ENCODE measurements at regions not wholly inside any gene's neighbourhood (a gene's known extent, or its start where the extent isn't known, plus 50 kb on each side); places are given as distances from the start of the nearest gene placed in this dataset.
"Not testable (repeated sequence)": the region's sequence is repeated elsewhere in the genome, so short reads cannot be mapped to it uniquely, and the experiment has no call there.

DNA sequence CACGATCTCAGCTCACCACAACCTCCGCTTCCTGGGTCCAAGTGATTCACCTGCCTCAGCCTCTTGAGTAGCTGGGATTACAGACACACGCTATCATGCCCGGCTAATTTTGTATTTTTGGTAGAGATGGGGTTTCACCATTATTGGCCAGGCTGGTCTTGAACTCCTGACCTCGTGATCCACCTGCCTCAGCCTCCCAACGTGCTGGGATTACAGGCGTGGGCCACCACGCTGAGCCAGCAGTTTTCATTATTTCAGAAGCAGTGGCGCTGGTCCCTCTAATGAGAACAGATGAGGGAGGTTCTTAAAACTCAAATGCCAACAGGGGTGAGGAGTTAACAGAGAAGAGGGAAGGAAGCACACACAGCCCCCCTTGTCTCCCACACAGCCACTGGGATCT is 98.7 kb downstream of the PTPRS start:
- in situ Hi-C loops (cut with HindIII; ENCODE audit: low sequenced_read_pairs); DNase-seq (ENCODE audit: low spot score): not testable (repeated sequence)

DNA sequence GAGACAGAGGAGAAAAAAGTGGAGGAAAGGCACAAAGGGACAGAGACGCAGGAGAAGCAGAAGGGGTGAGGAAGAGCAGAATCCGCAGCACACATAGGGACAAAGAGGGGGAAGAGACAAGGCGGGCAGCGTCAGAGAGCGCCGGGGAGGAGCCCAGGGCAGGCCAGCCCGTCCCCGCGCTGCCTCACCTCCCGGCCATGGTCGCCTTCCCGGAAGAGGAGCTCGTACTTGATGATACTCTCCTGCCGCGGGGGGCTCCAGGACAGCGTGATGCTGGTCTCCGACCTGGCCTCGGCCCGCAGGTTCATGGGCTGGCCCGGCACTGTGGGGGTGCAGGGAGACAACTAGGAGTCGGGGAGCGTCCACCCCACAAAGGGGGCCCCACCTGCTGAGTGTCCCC is 100.6 kb downstream of the PTPRS start:
- in situ Hi-C loops (cut with HindIII; ENCODE audit: low sequenced_read_pairs), result no loop called here
- no peak for DNase-seq (ENCODE audit: low spot score)

DNA sequence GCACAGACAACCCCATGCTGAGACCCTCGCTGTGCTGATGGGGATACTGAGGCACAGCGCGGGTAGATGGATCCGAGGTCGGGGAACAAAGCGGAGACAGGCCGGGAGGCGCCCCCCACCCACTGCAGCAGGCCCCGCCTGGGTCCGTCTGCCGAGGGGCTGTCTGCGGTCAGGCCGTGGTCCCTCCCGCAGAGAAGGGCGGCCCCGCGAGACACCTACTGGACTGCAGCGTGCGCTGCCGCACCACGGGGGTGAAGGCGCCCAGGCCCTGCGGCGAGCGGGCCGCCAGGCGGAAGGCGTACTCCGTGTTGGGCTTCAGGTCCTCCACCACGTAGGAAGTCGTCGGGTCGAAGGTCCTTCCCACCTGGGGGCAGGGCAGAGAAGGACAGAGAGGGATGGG is 101.9 kb downstream of the PTPRS start:
- in situ Hi-C loops (cut with HindIII; ENCODE audit: low sequenced_read_pairs), result no loop called here
- no peak for DNase-seq (ENCODE audit: low spot score)

DNA sequence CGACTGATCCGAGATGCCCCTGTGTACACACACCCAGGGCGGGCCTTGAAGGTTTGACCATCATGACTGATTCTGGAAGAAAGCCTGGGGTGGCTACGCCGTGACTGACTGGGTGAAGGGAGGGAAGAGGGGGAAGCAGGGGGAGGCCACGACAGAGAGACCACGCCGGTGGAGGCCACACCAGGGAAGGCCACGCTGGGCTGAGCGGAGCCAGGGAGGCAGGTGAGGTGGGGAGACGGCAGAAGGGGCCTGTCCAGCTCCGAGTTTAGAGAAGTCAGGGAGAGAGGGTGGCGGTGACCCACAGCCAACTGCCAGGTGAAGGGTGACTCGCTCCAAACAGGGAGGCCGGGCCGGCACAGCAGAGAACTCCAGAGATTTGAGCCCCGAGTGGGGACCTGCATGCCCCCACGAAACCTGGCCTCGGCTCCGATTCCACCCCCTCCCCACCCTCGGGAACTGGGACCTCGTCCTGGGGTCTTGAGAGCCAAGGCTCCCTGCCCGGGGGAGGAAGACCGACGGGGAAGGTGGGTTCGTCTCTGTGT is 102.6 kb downstream of the PTPRS start:
- no peak for DNase-seq (ENCODE audit: low spot score)
- in situ Hi-C loops (cut with HindIII; ENCODE audit: low sequenced_read_pairs), result no loop called here

DNA sequence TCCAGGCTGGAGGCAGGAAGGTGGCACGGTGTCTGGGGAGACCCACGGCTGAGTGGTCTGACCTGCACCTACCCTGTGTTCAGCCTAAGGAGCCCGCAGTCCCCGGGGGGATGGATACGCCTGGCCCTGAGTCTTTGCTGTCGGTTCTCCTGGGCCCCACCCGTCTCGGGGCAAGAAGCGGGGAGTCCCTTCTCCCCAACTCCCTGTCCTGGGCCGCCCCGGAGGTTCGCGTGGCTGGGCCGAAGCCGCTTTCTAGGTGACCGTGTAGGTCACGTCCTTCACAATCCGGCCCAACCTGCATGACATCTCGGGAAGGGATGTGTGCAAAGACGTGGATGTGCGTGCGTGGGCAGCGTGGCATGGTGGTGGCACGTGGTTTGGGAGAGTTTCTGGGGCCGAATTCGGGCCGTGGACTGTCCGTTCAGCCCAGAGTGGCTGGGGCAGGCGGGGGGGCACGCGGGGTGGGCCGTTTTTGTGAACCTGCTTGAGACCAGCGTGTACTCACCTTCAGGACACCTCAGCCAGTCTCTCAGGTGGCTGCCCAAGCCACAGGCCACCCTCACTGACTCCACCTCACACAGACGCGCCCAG is 103.3 kb downstream of the PTPRS start:
- DNase-seq (ENCODE audit: low spot score), result no peak
- in situ Hi-C loops (cut with HindIII; ENCODE audit: low sequenced_read_pairs), result no loop called here

DNA sequence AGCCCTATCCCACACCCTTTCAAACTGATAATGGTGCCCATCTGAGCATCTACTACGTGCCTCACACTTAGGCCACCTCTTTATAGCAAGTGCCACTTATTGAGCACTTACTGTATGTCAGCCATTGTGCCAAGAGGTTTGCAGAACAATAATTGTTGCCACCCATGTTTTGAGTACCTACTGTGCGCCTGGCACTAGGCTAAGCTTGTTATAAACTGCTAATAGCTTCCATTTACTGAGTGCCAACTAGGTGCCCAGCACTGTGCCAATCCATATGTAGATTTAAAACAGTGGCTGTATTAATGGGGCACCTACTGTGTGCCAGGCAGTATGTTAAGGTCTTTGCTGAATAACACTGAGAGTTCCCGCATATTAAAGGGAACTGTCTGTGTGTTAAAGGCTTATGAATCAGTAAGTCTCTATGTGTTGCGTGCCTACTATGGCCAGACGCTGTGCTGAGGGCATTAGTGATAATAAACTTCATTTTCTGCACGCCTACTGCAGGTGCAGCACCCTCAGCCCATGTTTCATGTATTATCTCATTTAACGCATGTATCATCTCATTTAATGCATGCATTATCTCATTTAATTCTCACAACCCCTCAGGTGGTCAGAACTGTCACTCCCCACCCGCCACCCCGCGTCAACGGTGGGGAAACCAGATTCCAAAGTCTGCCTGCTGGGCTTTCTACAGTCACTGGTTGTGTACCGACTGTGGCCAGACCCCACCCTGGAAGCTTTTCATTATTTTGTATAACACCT is 105.0 kb downstream of the PTPRS start:
- in situ Hi-C loops (cut with HindIII; ENCODE audit: low sequenced_read_pairs), result no loop called here
- no peak for DNase-seq (ENCODE audit: low spot score)

DNA sequence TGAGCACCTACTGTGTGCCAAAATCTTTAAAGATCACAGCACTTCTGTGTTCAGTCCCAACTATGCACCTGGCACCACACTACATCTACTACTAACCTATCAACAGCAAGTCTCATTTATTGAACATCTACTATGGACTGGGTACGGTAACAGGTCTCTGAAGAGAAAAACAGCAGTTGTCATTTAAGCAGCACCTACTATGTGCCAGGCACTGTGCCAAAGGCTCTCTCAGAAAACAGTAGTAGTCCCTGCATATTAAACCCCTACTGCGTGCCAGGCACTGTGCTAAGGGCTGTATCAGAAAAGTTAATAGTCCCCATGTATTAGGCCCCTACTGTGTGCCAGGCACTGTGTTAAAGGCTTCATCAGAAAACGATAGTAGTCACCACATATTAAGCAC is 106.2 kb downstream of the PTPRS start:
- in situ Hi-C loops (cut with HindIII; ENCODE audit: low sequenced_read_pairs), result no loop called here
- no peak for DNase-seq (ENCODE audit: low spot score)

DNA sequence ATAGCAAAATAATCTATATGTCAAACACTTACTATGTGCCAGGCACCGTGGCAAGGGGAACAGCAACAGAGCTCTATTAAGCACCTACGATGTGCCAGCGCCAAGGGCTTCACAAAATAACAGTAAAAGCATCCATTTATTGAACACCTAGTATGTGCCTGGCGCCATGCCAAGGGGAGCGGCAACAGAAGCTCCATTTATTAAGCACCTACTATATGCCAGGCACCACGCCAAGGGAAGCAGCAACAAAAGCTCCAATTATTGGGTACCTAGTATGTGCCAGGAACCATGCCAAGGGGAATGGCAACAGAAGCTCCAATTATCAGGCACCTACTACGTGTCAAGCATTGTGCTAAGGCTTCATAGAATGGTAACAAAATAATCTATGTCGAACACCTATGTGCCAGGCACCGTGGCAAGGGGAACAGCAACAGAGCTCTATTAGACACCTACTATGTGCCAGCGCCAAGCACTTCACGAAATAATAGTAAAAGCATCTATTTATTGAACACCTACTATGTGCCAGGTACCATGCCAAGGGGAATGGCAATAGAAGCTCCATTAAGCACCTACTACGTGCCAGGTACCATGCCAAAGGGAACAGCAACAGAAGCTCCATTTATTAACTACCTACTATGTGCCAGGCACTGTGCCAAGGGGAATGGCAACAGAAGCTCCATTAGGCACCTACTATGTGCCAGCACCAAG is 107.7 kb downstream of the PTPRS start:
- in situ Hi-C loops (cut with HindIII; ENCODE audit: low sequenced_read_pairs), result no loop called here
- peak; percentile 7 for DNase-seq (ENCODE audit: low spot score)

DNA sequence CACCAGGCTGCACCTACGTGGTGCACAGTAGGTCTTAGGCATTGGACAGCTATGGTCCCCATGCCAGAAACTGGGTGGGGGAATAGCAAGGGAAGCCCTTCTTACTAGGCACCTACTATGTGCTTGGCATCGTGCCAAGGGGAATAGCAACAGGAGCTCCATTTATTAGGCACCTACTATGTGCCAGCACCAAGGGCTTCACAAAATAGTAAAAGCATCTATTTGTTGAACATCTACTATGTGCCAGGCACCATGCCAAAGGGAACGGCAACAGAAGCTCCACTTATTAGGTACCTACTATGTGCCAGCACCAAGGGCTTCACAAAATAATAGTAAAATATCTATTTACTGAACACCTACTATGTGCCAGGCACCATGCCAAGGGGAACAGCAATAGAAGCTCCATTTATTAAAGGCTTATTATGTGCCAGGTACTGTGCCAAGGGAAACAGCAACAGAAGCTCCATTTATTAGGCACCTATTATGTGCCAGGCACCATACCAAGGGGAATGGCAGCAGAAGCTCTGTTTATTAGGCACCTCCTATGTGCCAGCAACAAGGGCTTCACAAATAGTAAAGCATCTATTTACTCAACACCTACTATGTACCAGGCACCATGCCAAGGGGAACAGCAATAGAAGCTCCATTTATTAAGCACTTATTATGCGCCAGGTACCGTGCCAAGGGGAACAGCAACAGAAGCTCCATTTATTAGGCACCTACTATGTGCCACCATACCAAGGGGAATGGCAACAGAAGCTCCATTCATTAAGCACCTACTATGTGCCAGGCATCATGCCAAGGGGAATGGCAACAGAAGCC is 108.5 kb downstream of the PTPRS start:
- no peak for DNase-seq (ENCODE audit: low spot score)
- in situ Hi-C loops (cut with HindIII; ENCODE audit: low sequenced_read_pairs), result no loop called here

DNA sequence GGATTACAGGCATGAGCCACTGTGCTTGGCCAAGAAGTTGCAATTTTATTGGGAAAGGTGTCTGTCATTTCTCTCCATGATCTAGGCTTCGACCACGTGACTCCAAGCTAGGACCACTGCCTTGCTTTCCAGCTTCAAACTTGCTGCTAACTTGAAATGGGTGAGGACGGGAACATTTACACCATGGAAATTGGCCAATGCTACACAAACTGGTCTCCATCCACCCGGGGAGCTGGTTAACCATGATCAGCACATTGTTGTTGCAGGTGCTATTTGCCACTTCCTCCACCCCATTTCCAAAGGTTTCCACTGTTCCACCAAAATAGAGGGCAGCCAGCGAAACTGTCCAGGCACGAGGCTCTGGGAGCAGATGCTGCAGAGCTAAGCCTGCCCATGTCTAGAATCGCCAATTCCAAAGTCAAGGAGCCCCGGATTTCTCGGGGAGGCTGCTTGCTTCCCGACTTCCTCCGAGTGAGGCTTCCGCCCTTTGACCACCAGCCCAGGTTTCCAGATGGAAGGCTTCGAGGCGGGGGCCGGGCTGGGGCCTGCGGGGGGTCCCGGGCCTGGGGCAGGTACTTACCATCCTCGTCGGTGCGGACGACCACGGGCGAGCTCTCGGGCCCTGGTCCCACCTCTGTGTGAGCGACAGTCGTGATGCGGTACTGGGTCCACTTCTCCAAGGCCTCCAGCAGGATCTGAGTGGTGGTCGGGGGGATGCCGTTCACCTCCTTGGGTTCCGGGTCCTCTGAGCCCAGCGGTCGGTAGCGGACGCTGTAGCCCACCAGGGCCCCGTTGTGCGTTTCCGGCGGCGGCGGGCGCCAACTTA is 109.7 kb downstream of the PTPRS start:
- in situ Hi-C loops (cut with HindIII; ENCODE audit: low sequenced_read_pairs), result no loop called here
- DNase-seq (ENCODE audit: low spot score), result no peak

DNA sequence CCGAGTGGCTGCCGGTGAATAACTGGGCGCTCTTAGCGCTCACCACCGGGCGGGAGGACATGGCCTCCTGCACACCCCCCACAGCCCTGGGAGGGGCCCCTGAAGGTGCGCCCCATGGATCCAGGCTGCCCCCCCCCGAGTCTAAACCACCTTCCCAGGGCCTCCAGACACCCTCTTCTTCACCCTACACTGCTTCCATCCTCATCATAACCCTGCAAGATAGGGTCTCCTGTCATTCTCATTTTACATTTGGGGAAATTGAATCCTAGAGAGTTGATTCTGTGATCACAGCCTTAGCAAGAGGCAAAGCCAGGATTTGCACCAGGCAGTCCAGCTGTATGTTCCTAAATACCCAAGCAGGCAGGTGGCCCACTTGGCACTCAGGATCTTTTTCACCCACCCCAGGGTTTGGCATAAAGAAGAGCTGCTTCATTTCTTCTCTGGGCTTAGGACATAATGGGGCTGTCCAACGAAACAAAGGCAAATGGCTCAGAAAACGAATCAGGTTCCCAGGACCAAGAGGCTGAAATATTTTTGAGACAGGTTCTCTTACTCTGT is 110.8 kb downstream of the PTPRS start:
- in situ Hi-C loops (cut with HindIII; ENCODE audit: low sequenced_read_pairs), result no loop called here

DNA sequence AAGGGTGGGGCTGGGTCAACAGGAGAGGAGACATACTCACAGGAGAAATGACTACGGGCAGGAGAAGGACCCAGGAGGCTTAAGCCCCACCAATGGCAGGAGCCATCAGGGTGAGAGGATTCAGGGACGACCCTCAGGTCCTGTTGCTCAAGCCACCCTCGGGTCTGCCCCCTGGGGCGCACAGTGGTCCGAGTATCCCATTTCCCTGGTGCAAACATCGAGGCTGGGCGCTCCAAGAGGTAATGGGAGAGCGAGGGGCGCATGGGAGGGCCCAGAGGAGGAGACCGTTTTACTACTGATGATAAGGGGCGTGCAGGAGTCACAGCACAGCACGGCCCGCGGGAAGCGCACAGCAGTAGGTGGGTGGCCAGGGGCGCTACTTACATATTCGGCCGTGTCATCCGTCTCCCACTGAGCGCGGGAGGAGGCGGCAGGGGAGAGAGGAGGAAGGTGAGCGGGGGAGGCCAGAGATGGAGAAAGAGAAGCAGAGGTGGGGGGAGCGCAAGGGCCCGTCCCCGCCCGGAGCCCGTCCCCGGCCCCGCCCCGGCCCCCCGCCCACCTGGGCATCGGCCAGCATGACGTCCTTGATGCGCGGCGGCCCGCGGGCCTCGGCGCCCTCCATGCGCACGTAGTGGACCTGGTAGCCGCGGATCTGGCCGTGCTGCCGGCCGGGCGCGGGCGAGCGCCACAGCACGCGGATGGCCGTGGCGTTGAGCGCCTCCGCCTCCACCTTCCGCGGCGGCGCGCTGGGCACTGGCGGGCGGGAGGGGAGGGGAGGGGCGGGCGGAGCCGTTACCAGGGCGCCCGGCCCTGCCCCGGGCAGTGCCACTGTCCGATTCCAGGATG is 111.5 kb downstream of the PTPRS start:
- in situ Hi-C loops (cut with HindIII; ENCODE audit: low sequenced_read_pairs), result no loop called here
- no peak for DNase-seq (ENCODE audit: low spot score)

More for the DNA sequence above, 110.8 kb downstream of the PTPRS start:
- DNase-seq (ENCODE audit: low spot score), result no peak

DNA sequence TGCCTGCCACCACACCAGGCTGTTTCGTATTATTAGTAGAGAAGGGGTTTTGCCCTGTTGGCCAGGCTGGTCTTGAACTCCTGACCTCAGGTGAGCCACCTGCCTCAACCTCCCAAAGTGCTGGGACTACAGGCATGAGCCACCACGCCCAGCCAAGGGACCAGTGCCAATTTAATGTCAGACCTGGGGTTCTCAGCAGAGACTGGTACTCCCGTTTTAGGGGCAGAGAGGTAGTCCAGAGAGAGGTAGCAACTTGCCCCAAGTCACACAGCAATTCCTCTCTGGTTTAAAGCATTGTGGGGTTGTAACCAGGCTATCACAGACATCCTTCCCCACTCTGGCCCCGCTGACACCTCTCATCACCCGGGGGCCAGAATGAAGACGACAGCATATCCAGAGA is 112.1 kb downstream of the PTPRS start:
- in situ Hi-C loops (cut with HindIII; ENCODE audit: low sequenced_read_pairs), result no loop called here
- DNase-seq (ENCODE audit: low spot score), result no peak

DNA sequence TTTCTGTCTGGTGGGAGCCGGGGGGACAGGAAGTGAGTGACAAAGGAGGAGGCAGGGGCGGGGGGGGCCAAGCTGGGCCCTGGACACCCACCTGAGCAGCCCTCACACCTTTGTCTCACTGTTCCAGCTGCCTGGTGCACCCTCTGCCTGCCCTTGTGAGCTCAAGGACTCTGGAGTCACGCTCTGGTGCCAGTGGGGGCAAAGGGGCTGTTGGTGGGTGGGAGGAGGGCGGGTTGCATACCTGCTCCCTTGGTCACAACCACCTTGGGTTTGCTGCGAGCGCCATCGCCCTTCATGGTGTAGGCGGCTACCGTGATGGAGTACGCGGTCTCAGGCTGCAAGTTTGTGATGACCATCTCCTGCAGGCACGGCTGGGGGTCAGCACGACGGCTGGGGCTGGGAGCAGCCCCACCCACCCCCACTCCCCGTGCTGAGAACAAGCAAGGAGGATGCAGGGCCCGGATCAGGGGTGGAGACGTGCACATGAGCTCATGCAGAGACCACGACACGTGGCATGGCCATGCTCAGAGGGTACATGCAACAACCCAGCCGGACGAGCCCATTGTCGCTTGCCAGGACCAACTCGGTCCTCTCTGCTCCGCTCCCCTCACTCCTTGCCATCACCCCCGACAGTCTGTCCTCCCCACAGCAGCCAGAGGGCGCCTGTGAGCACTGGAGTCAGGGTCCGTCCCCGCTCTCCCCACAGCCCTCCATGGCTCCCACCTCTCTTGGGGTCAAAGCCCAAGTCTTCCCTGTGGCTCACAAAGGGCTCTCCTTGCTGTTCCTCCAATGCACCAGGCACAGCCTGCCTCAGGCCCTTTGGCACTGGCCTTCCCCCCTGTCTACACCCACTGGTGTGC is 114.9 kb downstream of the PTPRS start:
- in situ Hi-C loops (cut with HindIII; ENCODE audit: low sequenced_read_pairs), result no loop called here
- DNase-seq (ENCODE audit: low spot score), result no peak

DNA sequence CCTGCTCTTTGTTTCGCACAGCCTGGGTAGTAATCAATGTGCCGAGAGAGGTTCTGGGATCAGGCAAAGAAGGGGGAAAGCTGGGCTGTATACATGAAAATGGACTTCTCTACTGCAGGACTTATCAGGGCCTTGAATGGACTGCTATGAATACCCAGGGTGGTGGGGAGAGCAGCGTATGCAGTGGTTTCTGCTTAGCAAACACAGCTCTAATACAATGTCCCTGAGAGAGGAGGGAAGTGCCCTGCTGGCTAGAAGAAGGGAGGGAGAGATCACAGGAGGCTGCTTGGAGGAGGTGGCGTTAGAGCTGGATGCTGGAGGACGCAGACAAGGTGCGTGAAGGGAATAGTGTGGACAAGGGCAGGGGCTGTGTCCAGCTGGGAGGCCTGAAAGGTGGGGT is 116.1 kb downstream of the PTPRS start:
- DNase-seq (ENCODE audit: low spot score), result no peak
- in situ Hi-C loops (cut with HindIII; ENCODE audit: low sequenced_read_pairs), result no loop called here

DNA sequence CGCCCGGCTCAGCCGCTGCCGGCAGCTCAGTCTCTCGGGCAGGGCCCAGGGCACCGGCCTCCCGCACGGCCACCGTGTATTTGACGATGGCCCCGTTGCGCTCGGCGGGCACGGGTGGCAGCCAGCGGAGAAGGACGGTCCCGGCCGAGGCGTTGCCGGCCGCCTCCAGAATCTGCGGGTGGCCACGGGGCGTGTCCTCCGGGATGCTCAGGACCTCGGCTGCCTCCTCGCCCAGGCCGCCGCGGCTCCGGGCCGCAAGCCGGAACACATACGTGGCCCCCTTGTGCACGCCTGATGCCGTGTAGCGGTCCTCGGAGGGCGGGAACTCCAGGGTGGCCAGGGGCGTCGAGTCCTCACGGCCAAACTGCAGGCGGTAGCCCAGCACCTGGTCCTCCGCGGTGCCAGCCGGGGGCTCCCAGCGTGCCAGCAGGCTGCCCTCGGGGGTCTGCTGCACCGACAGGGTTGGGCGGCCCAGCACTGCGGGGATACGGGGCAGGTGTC is 117.7 kb downstream of the PTPRS start:
- no peak for DNase-seq (ENCODE audit: low spot score)

More for the DNA sequence above, 117.7 kb downstream of the PTPRS start:
- in situ Hi-C loops (cut with HindIII; ENCODE audit: low sequenced_read_pairs), result no loop called here

Measured in G401 (cell line).